HCT116 (cell line): ENCODE measurements at regions not wholly inside any gene's neighbourhood (a gene's known extent, or its start where the extent isn't known, plus 50 kb on each side); places are given as distances from the start of the nearest gene placed in this dataset.

Source experiments
- ATAC-seq: fragments of 200-7000 bp; cut with Tn5 transposase; 2 replicates; pipeline ENCODE4 v1.9.1; 2020; ENCODE audit warnings: mild to moderate bottlenecking, moderate library complexity
- BruUV-seq: library from RNA; stranded (reverse); fragments of 400-500 nt; replicated peaks from 2 replicates; lab custom pipeline; 2021; lab: Mats Ljungman, UMichigan
- CTCF ChIA-PET: fragments of 300-600 bp; sonication (Branson Sonifier 250); formaldehyde crosslinking; loops from one replicate; lab custom pipeline; 2021; ENCODE audit warnings: antibody characterized with exemption; lab: Charles Lee
- POLR2A ChIA-PET: fragments of 300-600, 350-600 bp; sonication (Branson Sonifier 250); formaldehyde crosslinking; loops from one replicate; lab custom pipeline; 2021; ENCODE audit warnings: antibody characterized with exemption; lab: Charles Lee
- RAD21 ChIA-PET, 2 experiments: fragments of 300-600 bp; sonication (Branson Sonifier 250); formaldehyde crosslinking; loops; one replicate each; lab custom pipeline; 2023; ENCODE audit warnings: low total read pairs in 2 of 2; ENCODE audit not compliant: uncharacterized antibody in 2 of 2, unreplicated experiment in 2 of 2, low non-redundant PET in 1 of 2; lab: Charles Lee
- DNase-seq: peaks from one replicate; pipeline ENCODE4 v3.0.0-alpha.2; 2010; ENCODE audit warnings: low read depth, low spot score
- H2AFZ ChIP-seq: fragments of 200-600 bp; shearing (Covaris generic), sonication (generic); 2 replicates; pipeline ENCODE4 v1.6.1; 2017; ENCODE audit warnings: low read depth, mixed run types, mixed read lengths, antibody characterized with exemption, low read length; ENCODE audit not compliant: poor library complexity, severe bottlenecking
- H3K27ac ChIP-seq: 2 replicates; pipeline ENCODE4 v1.5.1; 2012; ENCODE audit warnings: low read depth, low read length
- H3K27me3 ChIP-seq: fragments of 200-600 bp; sonication (generic); 2 replicates; pipeline ENCODE4 v1.6.1; 2016; ENCODE audit warnings: mixed run types, low read length, mixed read lengths; ENCODE audit not compliant: insufficient read depth
- H3K36me3 ChIP-seq, 2 experiments: fragments of 200-500 bp in 1 of 2; fragments of 200-600 bp in 1 of 2; sonication (Bioruptor generic) in 1 of 2; sonication (generic) in 1 of 2; 2 replicates each; pipeline versions ENCODE4 v1.5.1 to v1.6.1; 2014 to 2016; ENCODE audit warnings: low read length in 2 of 2, inconsistent platforms in 1 of 2, mixed read lengths in 1 of 2, mixed run types in 1 of 2; ENCODE audit not compliant: insufficient read depth in 2 of 2, control insufficient read depth in 1 of 2
- H3K4me1 ChIP-seq, 2 experiments: fragments of 200-600 bp in 1 of 2; sonication (generic) in 1 of 2; 2 replicates each; pipeline versions ENCODE4 v1.5.1 to v1.6.1; 2012 to 2017; ENCODE audit warnings: low read length in 2 of 2, inconsistent platforms in 1 of 2, mild to moderate bottlenecking in 1 of 2, mixed read lengths in 1 of 2, mixed run types in 1 of 2, moderate library complexity in 1 of 2; ENCODE audit not compliant: insufficient read depth in 2 of 2, control insufficient read depth in 1 of 2
- H3K4me2 ChIP-seq: fragments of 200-600 bp; sonication (generic); 2 replicates; pipeline ENCODE4 v1.6.1; 2017; ENCODE audit warnings: mixed run types, low read length, mixed read lengths
- H3K4me3 ChIP-seq, 2 experiments: fragments of 200-600 bp in 1 of 2; sonication (generic) in 1 of 2; replicated peaks in 1 of 2; 2 replicates each; pipeline ENCODE4 v1.5.1; 2011 to 2016; ENCODE audit warnings: low read length in 2 of 2, control low read depth in 1 of 2, low read depth in 1 of 2, mild to moderate bottlenecking in 1 of 2, mixed read lengths in 1 of 2, mixed run types in 1 of 2
- H3K79me2 ChIP-seq: fragments of 200-600 bp; sonication (generic); 2 replicates; pipeline ENCODE4 v1.6.1; 2017; ENCODE audit warnings: mild to moderate bottlenecking, mixed run types, low read length, moderate library complexity, mixed read lengths; ENCODE audit not compliant: insufficient read depth
- H3K9ac ChIP-seq: fragments of 200-600 bp; sonication (generic); 2 replicates; pipeline ENCODE4 v1.6.1; 2016; ENCODE audit warnings: low read length, mixed read lengths
- H3K9me2 ChIP-seq: fragments of 200-600 bp; sonication (generic), shearing (Covaris generic); 2 replicates; pipeline ENCODE4 v1.6.1; 2017; ENCODE audit warnings: mixed run types, mild to moderate bottlenecking, moderate library complexity; ENCODE audit not compliant: insufficient read depth
- H3K9me3 ChIP-seq, 2 experiments: fragments of 200-500 bp in 1 of 2; fragments of 200-600 bp in 1 of 2; sonication (Bioruptor generic) in 1 of 2; sonication (generic) in 1 of 2; 2 replicates each; pipeline ENCODE4 v1.6.1; 2014 to 2017; ENCODE audit warnings: low read length in 2 of 2, mixed read lengths in 2 of 2, inconsistent platforms in 1 of 2, low read depth in 1 of 2, mild to moderate bottlenecking in 1 of 2, mixed run types in 1 of 2, moderate library complexity in 1 of 2; ENCODE audit not compliant: control insufficient read depth in 1 of 2, insufficient read depth in 1 of 2
- H4K20me1 ChIP-seq: fragments of 200-600 bp; sonication (generic), shearing (Covaris generic); 2 replicates; pipeline ENCODE4 v1.6.1; 2017; ENCODE audit warnings: mixed run types, mild to moderate bottlenecking, moderate library complexity; ENCODE audit not compliant: insufficient read depth
- CBX3 ChIP-seq: IDR thresholded peaks from 2 replicates; pipeline ENCODE4 v1.6.1; 2012; ENCODE audit warnings: low read depth
- CEBPB ChIP-seq: IDR thresholded peaks from 2 replicates; pipeline ENCODE4 v1.6.1; 2012; ENCODE audit warnings: low read depth
- EGR1 ChIP-seq: IDR thresholded peaks from 2 replicates; pipeline ENCODE4 v1.6.1; 2012; ENCODE audit warnings: low read depth
- EZH2 ChIP-seq: fragments of 200-600 bp; sonication (generic); IDR thresholded peaks from 2 replicates; pipeline ENCODE4 v1.6.1; 2017; ENCODE audit warnings: antibody characterized with exemption, mixed run types
- EZH2phosphoT487 ChIP-seq: fragments of 200-600 bp; IDR thresholded peaks from 2 replicates; pipeline ENCODE4 v1.6.1; 2018; ENCODE audit warnings: antibody characterized with exemption, borderline replicate concordance
- FOSL1 ChIP-seq: IDR thresholded peaks from 2 replicates; pipeline ENCODE4 v1.6.1; 2012; ENCODE audit warnings: low read depth
- JUND ChIP-seq: IDR thresholded peaks from 2 replicates; pipeline ENCODE4 v1.6.1; 2012
- MAX ChIP-seq: IDR thresholded peaks from 2 replicates; pipeline ENCODE4 v1.6.1; 2012
- POLR2A ChIP-seq: IDR thresholded peaks from 2 replicates; pipeline ENCODE4 v1.7.0; 2011; ENCODE audit warnings: borderline replicate concordance; ENCODE audit not compliant: insufficient read depth, insufficient read length; ENCODE audit errors: extremely low read depth
- RAD21 ChIP-seq: IDR thresholded peaks from 2 replicates; pipeline ENCODE4 v1.6.1; 2012; ENCODE audit warnings: low read depth, mild to moderate bottlenecking
- SIN3A ChIP-seq: IDR thresholded peaks from 2 replicates; pipeline ENCODE4 v1.6.1; 2012; ENCODE audit warnings: low read depth
- SP1 ChIP-seq: IDR thresholded peaks from 2 replicates; pipeline ENCODE4 v1.6.1; 2012; ENCODE audit warnings: low read depth
- SRF ChIP-seq: IDR thresholded peaks from 2 replicates; pipeline ENCODE4 v1.6.1; 2012; ENCODE audit warnings: low read depth
- TCF7L2 ChIP-seq: IDR thresholded peaks from 2 replicates; pipeline ENCODE4 v1.7.0; 2011; ENCODE audit warnings: borderline replicate concordance, inconsistent platforms; ENCODE audit not compliant: insufficient read depth, insufficient read length; ENCODE audit errors: extremely low read depth
- YY1 ChIP-seq: IDR thresholded peaks from 2 replicates; pipeline ENCODE4 v1.6.1; 2011; ENCODE audit warnings: low read length, low read depth, moderate library complexity, mild to moderate bottlenecking; ENCODE audit not compliant: insufficient replicate concordance; ENCODE audit errors: extremely low read depth
- ZFX ChIP-seq: fragments of 450-650 bp; IDR thresholded peaks from 2 replicates; pipeline ENCODE4 v1.6.1; 2017
- intact Hi-C: fragments of 100-400 bp; cut with micrococcal nuclease; formaldehyde crosslinking; loops from 2 replicates; pipeline ENCODE4 v1.10.0; 2022

DNA sequence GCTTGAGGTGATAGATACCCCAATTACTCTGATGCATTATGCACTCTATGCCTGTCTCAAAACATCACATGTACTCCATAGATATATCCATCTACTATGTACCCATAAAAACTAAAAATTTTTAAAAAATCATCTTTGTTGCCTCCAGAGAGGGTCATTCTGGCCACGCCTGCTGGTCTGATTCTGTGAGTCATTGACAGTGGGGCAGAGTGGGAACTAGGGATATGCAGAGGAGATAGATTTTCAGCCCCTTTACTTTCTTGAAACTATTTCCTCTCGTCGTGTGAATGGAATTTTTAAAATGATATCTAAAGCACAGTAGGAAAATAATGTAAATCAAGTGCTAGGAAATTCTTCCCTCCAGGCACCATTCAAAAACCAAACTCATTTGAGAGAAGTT, 715.0 kb upstream of the NRP1 start:
- no peak for ATAC-seq
- intact Hi-C loops = no loop called here
- Histone ChIP-seq H3K4me2 (no peak overlapping the region), H3K27ac (no peak overlapping the region), H3K79me2 (no peaks in the 10 kb centered on the region), H3K4me3 (no peak overlapping the region), H3K4me1 (no peaks in the 10 kb centered on the region), H3K9ac (no peak overlapping the region), H4K20me1 (no peaks in the 10 kb centered on the region), H2AFZ (no peak overlapping the region), H3K36me3 (no peaks in the 10 kb centered on the region), H3K9me3 (no peaks in the 10 kb centered on the region), H3K9me2 (no peaks in the 10 kb centered on the region), H3K27me3 (peaks cover 3% of the 10 kb centered on the region; the same call in 1 of the 2 replicates)
- ChIA-PET CTCF (no interaction called here), POLR2A (no interaction called here), RAD21 (no interaction called here)
- DNase-seq = no peak
- BruUV-seq = no TSS peak
- TF ChIP-seq FOSL1 (no peak), MAX (no peak), YY1 (no peak), EZH2 (no peak), CEBPB (no peak), EZH2phosphoT487 (no peak), RAD21 (no peak), TCF7L2 (no peak), SRF (no peak), SIN3A (no peak), POLR2A (no peak), CBX3 (no peak), ZFX (no peak), EGR1 (no peak), JUND (no peak), SP1 (no peak)
